ENCODE measurements at regions not wholly inside any gene's neighbourhood (a gene's known extent, or its start where the extent isn't known, plus 50 kb on each side); places are given as distances from the start of the nearest gene placed in this dataset.

GRCh38 chr11:134533511-134533910 is 121.5 kb upstream of the B3GAT1 start:
- no peak for DNase-seq (ENCODE audit: low read depth in 2 of 2)

- DNase-seq (ENCODE audit: low read depth in 2 of 2) = no peak
Observed at GRCh38 chr11:134532921-134533421, 120.9 kb upstream of the B3GAT1 start.

- no peak for DNase-seq (ENCODE audit: low read depth in 2 of 2)
Observed at GRCh38 chr11:134532131-134532920, 120.3 kb upstream of the B3GAT1 start.

DNA sequence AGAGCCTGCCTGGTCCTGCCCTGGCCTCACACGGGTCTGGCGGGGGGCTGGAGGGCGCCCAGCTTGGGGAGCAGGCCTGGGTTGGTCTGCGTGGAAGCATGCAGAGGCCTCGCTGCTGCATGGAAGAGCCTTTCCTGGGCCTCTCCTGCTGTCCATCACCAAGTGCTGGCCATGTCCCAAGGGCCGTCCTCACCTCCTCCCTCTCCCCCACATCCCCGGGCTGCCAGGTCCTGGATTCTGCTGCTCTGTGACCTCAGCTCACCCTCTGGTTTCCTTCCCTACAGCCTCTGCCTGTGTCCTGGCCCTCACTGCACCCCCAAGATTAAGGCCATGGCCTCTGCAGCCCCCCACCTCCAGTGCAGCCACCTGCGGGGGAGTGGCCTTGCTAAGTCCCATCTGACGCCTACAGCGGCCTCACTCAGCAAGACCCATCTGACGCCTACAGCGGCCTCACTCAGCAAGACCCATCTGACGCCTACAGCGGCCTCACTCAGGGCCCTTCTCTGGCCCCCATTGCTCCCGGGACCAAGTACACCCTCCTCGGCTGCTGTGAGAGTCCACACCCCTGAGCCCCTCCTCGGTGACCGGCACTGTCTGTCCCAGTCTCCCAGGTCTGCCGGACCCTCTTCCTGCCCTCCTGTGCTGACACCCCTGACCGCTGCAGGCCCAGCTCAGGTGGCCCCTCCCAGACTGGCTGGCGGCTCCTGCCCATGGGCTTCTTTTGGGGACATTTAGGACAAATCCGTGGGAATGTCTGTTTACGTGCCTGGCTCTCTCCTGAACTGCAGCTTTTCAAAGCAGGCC is 119.5 kb upstream of the B3GAT1 start:
- no peak for DNase-seq (ENCODE audit: low read depth in 2 of 2)

GRCh38 chr11:134530636-134531326 is 118.7 kb upstream of the B3GAT1 start:
- DNase-seq (ENCODE audit: low read depth in 2 of 2) = no peak

GRCh38 chr11:134529212-134530096 is 117.4 kb upstream of the B3GAT1 start:
- DNase-seq (ENCODE audit: low read depth in 2 of 2) = no peak

DNA sequence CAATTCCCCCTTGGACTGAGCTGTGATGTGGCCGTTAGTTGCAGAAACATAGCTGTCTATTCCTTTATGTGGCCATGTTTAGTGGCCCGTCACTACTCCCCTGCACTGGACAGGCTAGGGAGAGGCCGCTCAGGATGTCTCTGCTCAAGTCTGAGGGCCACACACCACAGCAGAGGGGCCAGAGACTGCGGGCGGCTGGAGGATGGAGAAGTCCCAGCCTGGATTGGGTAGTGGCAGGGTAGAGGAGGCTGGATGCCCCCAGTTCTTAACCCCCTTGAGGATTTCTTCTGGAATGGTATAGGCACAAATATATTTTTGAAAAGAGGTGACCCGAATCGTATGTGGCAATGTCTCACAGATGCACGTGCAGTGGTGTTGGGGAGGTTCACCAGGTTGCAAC is 116.4 kb upstream of the B3GAT1 start:
- no peak for DNase-seq (ENCODE audit: low read depth in 2 of 2)

GRCh38 chr11:134527382-134528243 is 115.6 kb upstream of the B3GAT1 start:
- no peak for DNase-seq (ENCODE audit: low read depth in 2 of 2)

DNA sequence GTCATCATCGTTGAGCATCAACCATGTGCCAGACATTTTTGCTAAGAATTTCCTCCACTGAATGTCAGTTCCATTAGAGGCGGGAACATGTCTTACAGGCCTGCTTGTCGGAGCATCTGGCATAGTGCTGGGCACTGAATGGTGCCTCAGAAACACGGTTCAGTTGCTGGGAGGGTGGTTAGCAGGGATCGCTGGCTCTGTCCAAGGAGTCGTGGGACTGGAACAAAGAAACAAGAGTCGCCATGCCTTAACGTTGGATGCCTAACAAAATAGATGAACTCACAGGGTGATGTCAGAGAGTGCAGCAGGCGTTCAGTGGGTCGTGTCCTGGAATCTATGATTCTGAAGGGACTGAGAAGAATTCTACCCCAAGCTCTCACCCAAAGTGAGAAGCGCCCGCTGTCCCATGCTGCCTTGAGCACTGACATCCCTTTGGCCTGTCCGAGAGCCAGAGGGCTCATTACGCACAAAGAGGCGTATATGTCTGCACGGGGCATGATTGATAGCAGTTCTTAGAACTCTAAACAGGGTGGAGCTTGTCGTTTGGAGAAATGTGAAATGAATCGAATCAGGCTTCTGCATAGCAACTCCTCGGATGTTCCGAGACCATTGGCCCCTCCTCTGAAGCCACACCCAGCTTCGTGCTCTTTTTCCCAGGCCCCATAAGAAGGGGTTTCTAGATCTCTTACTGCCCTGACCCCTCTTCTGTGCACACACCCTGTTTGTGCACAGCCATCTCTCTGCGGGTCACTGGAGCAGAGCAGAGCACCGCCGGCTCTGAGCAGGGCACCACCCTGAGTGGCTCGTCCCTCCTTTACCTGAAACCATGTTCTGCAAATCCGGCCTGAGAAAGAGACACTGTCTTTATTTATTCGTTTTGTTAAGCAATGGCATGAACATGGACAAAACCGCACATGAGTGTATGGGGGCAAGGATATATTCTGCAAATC is 113.1 kb upstream of the B3GAT1 start:
- DNase-seq (ENCODE audit: low read depth in 2 of 2) = no peak

GRCh38 chr11:134524201-134524600 is 112.2 kb upstream of the B3GAT1 start:
- DNase-seq (ENCODE audit: low read depth in 2 of 2) = no peak

GRCh38 chr11:134522782-134523570 is 110.9 kb upstream of the B3GAT1 start:
- no peak for DNase-seq (ENCODE audit: low read depth in 2 of 2)

DNA sequence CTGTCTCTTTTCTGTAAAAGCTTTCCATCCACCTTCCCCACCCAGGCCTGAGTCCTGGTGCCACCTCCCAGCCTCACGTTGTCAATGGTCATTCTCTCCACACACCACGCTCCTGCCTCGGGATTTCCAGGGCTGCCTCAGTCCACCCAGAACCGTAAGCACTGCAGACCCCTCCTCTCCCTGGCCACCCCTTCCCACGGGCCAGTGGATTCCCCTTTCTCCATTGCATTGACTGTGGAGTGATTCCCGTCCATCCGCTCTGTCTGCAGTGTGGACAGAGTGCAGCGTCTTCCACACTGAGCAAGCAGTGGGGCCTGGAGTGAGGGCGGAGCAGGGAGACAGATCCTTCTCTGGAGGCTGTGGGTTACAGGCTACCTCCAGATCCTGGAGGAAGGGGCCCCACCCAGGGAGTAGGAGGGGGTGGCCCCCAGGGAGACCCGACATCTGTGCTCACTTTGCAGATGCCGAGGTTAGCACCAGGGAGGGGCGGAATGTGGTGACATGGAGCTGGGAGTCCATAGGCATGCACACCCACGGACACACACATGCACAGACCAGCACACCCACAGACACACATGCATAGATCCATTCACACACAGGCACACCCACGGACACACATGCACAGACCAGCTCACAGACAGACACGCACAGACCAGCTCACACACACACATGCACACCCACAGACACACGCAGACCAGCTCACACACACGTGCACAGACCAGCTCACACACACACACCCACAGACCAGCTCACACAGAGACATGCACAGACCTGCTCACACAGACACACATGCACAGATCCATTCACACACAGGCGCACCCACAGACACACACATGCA is 109.6 kb upstream of the B3GAT1 start:
- no peak for DNase-seq (ENCODE audit: low read depth in 2 of 2)

DNA sequence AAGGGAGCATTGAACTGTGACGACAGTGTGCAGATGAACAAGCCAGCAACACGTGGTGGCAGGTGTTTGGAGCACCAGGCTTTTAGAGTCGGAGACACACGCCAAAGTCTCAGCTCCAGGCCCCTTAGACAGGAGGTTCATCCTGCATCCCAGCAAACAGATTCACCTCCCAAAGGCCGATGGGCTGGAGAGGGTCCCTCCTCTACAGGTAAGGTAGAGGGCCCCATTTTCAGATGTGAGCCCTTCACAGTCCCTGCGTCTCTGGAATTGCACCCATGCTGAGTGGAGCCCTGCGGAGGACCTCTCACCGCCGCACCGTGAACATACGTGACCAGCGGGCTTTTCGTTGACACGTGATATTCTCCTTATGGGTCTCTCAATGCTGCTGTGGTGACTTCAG is 109.0 kb upstream of the B3GAT1 start:
- DNase-seq (ENCODE audit: low read depth in 2 of 2) = no peak

DNA sequence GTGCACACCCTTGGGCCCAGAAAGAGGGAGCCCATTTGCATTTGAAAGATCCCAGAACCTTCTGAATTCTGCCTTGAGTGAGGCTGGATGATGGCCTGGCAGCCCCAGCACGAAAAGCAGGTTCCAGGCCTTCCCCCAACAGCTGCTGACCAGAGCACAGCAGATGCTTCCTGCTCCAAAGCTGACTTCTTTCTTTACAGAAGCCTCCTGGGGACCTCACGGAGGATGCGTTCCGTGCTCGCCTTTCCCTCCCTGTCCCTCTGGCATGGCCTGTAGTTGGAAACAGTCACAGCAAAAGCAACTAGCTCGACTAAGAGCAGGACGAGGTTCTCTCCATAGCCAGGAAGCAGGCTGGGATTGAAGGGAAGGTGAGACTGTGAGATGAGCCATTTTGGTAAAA is 107.7 kb upstream of the B3GAT1 start:
- no peak for DNase-seq (ENCODE audit: low read depth in 2 of 2)

DNA sequence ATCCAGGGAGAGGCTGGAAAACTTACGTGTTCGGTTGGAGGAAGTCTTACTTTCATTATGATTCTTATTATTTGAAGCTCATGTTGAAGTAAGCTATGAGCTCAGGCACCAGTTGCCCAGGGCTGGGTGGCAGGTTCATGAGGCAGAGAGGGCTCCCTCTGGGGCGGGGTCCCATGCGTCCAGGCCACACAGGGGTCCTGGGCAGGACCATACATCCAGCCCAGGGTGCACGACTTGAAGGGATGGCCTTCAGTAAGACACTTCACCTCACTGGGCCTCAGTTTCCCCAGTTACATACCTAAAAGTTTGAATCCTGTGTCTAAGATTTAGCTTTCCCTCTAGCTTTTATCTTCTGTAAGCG is 107.3 kb upstream of the B3GAT1 start:
- DNase-seq (ENCODE audit: low read depth in 2 of 2) = no peak

GRCh38 chr11:134518616-134519389 is 106.8 kb upstream of the B3GAT1 start:
- no peak for DNase-seq (ENCODE audit: low read depth in 2 of 2)

Data from activated CD4-positive, alpha-beta T cell treated with anti-CD3 and anti-CD28 coated beads for 24 hours (primary cell).